GM23248 (cell line): ENCODE measurements at regions not wholly inside any gene's neighbourhood (a gene's known extent, or its start where the extent isn't known, plus 50 kb on each side); places are given as distances from the start of the nearest gene placed in this dataset.

Experiments used
- DNase-seq: peaks from one replicate; pipeline ENCODE4 v3.0.0-alpha.2; 2015
- H2AFZ ChIP-seq: fragments of 200-600 bp; sonication (generic); 2 replicates; pipeline ENCODE4 v1.6.1; 2016; ENCODE audit warnings: antibody characterized with exemption
- H3F3A ChIP-seq: fragments of 200-600 bp; sonication (generic); 2 replicates; pipeline ENCODE4 v1.6.1; 2016; ENCODE audit warnings: mild to moderate bottlenecking, antibody characterized with exemption, mixed run types; ENCODE audit not compliant: insufficient read depth
- H3K27ac ChIP-seq: fragments of 200-600 bp; sonication (generic); 2 replicates; pipeline ENCODE4 v1.5.1; 2016; ENCODE audit warnings: mild to moderate bottlenecking
- H3K27me3 ChIP-seq: fragments of 200-600 bp; sonication (generic); replicated peaks from 2 replicates; pipeline ENCODE4 v1.6.1; 2016; ENCODE audit warnings: mild to moderate bottlenecking; ENCODE audit not compliant: insufficient read depth
- H3K36me3 ChIP-seq: fragments of 200-600 bp; sonication (generic); 2 replicates; pipeline ENCODE4 v1.6.1; 2016; ENCODE audit warnings: low read depth, mild to moderate bottlenecking
- H3K4me1 ChIP-seq: fragments of 200-600 bp; sonication (generic); 2 replicates; pipeline ENCODE4 v1.6.1; 2016; ENCODE audit warnings: mild to moderate bottlenecking; ENCODE audit not compliant: insufficient read depth
- H3K4me2 ChIP-seq: fragments of 200-600 bp; sonication (generic); one replicate; pipeline ENCODE4 v1.6.1; 2016; ENCODE audit warnings: mild to moderate bottlenecking; ENCODE audit not compliant: unreplicated experiment
- H3K4me3 ChIP-seq: fragments of 200-600 bp; sonication (generic); 2 replicates; pipeline ENCODE4 v1.5.1; 2016; ENCODE audit warnings: mild to moderate bottlenecking
- H3K79me2 ChIP-seq: fragments of 200-600 bp; sonication (generic); 2 replicates; pipeline ENCODE4 v1.6.1; 2016; ENCODE audit warnings: mild to moderate bottlenecking; ENCODE audit not compliant: insufficient read depth
- H3K9ac ChIP-seq: fragments of 200-600 bp; sonication (generic); 2 replicates; pipeline ENCODE4 v1.6.1; 2016; ENCODE audit warnings: mild to moderate bottlenecking
- H3K9me2 ChIP-seq: fragments of 200-600 bp; sonication (generic); 2 replicates; pipeline ENCODE4 v1.6.1; 2016; ENCODE audit warnings: mixed run types, mild to moderate bottlenecking, moderate library complexity; ENCODE audit not compliant: insufficient read depth
- H3K9me3 ChIP-seq: fragments of 200-600 bp; sonication (generic); one replicate; pipeline ENCODE4 v1.6.1; 2017; ENCODE audit warnings: low read depth
- H4K20me1 ChIP-seq: fragments of 200-600 bp; sonication (generic); 2 replicates; pipeline ENCODE4 v1.6.0; 2016; ENCODE audit not compliant: insufficient read depth
- EZH2 ChIP-seq: fragments of 200-600 bp; sonication (generic); IDR thresholded peaks from 2 replicates; pipeline ENCODE4 v1.6.1; 2018; ENCODE audit warnings: antibody characterized with exemption, mild to moderate bottlenecking; ENCODE audit not compliant: insufficient read depth, poor library complexity, severe bottlenecking
- EZH2phosphoT487 ChIP-seq: fragments of 200-600 bp; sonication (generic); IDR thresholded peaks from 2 replicates; pipeline ENCODE4 v1.6.1; 2018; ENCODE audit warnings: antibody characterized with exemption, moderate library complexity, mild to moderate bottlenecking, low read depth; ENCODE audit not compliant: insufficient read depth
- WGBS, 2 experiments: methylation state at CpG; one replicate each; pipeline ENCODE4 v1.1.6; 2015 to 2017; ENCODE audit warnings: low lambda C conversion rate in 2 of 2, low coverage in 1 of 2; ENCODE audit errors: missing lambda C conversion rate in 2 of 2; 5-methylcytosine and 5-hydroxymethylcytosine counted together
- in situ Hi-C: fragments of 300-500 bp; cut with MboI; formaldehyde crosslinking; loops from 2 replicates; pipeline ENCODE4 v1.15.0; 2020

DNA sequence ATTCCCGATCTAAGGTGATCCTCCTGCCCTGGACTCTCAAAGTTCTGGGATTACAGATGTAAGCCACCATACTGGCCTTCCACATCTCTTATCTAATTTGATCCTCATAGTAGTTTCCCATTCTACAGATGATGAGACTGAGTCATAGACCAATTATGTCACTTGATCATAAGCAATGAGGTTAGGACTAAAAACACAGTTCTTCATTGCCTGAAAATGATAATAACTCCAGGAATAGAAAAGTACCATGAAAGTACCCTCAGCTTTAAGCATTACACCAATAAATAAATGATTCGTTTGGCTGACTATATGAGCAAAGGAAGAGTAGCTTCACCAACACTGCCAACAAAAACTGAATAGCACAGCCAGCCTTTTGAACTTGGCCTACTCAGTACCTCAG, 389.5 kb downstream of the ACTL7B start:
- Histone ChIP-seq H2AFZ (no peak overlapping the region), H3K4me2 (no peak overlapping the region), H3K9ac (no peak overlapping the region), H3K9me3 (no peaks in the 10 kb centered on the region), H3F3A (peaks cover 48% of the 10 kb centered on the region), H3K27me3 (no peaks in the 10 kb centered on the region), H3K4me1 (peaks cover 52% of the 10 kb centered on the region), H3K4me3 (no peak overlapping the region), H3K27ac (no peak overlapping the region), H3K79me2 (no peaks in the 10 kb centered on the region), H4K20me1 (no peaks in the 10 kb centered on the region), H3K36me3 (no peaks in the 10 kb centered on the region), H3K9me2 (no peaks in the 10 kb centered on the region)
- no peak for DNase-seq
- TF ChIP-seq EZH2phosphoT487: no peak
- TF ChIP-seq EZH2: no peak
- 94 to 98% methylated on average over 2 of the region's 2 CpGs for WGBS, 2 experiments
- in situ Hi-C loops: no loop called here

DNA sequence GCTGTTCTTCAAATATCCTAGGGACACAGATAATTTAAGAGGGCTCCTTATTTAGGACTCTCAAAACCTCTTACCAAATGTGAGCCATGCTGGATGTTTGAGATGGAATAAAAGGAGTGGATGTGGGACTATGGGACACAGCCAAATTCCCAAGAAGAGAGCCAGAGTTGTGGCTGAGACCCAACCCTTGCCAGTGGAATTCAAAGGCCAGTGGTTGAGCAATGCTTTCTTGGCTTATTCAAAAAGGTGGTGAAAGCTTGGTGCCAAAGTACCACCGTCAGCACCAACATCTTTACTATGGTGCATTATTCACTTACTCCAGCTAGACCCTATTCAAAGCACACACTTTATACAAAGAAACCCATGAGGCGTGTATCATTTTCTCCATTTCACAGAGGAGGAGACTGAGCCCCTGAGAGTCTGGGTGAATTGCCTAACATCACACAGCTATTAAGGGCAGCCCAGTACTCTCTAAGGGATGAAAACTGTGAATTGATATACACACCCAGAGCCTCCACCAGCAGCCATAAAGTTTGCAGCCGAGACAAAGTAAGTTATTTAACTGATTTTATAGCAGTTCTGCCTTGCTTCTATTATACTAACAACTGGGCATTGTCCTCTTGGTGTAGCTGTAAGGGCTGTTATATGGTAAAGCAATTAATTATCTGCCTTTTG, 391.7 kb downstream of the ACTL7B start:
- Histone ChIP-seq H2AFZ (no peak overlapping the region), H3K4me1 (peaks cover 47% of the 10 kb centered on the region), H3K4me2 (no peak overlapping the region), H3K4me3 (no peak overlapping the region), H4K20me1 (no peaks in the 10 kb centered on the region), H3K27ac (no peak overlapping the region), H3K27me3 (no peaks in the 10 kb centered on the region), H3K9ac (no peak overlapping the region), H3F3A (peaks cover 34% of the 10 kb centered on the region), H3K9me2 (no peaks in the 10 kb centered on the region), H3K79me2 (no peaks in the 10 kb centered on the region), H3K9me3 (no peaks in the 10 kb centered on the region), H3K36me3 (no peaks in the 10 kb centered on the region)
- peak; percentile 51 for DNase-seq
- 69 to 70% methylated on average over 3 of the region's 3 CpGs for WGBS, 2 experiments
- no peak for TF ChIP-seq EZH2phosphoT487
- no peak for TF ChIP-seq EZH2
- in situ Hi-C loops: no loop called here

DNA sequence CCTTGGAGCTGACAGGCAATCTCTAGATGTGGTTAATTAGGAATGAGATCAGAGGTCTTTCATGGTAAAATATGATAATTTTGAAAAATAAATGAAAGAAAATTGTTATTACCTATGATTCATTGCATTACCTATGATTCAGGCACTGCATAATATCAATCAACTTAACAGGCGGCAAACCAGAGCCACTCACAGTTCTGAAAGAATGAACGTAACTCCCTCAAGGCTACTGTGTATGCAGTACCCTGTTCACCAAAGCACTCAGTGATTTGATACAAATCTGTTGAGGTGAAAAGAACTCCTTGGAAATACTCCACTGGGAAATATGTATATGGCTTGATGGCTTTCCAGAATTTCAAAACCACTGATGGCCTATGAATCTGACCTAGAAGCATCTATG, 398.9 kb downstream of the ACTL7B start:
- no peaks in the 10 kb centered on the region for H3K36me3 ChIP-seq
- H3K27me3 ChIP-seq: no peaks in the 10 kb centered on the region
- H3K27ac ChIP-seq: no peak overlapping the region
- H3K4me2 ChIP-seq: no peak overlapping the region
- H3K79me2 ChIP-seq: no peaks in the 10 kb centered on the region
- no peak overlapping the region for H3K4me3 ChIP-seq
- DNase-seq: no peak
- no peaks in the 10 kb centered on the region for H3K9me2 ChIP-seq
- H4K20me1 ChIP-seq: no peaks in the 10 kb centered on the region
- 0 out of 2 replicates have a peak, but pooled peaks cover 3% of the 10 kb centered on the region for H3F3A ChIP-seq
- H3K4me1 ChIP-seq: peaks cover 10% of the 10 kb centered on the region; the same call in 1 of the 2 replicates
- 95 to 98% methylated on average over 2 of the region's 2 CpGs for WGBS, 2 experiments
- no peak overlapping the region for H3K9ac ChIP-seq
- no peak for TF ChIP-seq EZH2phosphoT487
- TF ChIP-seq EZH2: no peak
- H3K9me3 ChIP-seq: no peaks in the 10 kb centered on the region
- no peak overlapping the region for H2AFZ ChIP-seq
- in situ Hi-C loops: no loop called here

DNA sequence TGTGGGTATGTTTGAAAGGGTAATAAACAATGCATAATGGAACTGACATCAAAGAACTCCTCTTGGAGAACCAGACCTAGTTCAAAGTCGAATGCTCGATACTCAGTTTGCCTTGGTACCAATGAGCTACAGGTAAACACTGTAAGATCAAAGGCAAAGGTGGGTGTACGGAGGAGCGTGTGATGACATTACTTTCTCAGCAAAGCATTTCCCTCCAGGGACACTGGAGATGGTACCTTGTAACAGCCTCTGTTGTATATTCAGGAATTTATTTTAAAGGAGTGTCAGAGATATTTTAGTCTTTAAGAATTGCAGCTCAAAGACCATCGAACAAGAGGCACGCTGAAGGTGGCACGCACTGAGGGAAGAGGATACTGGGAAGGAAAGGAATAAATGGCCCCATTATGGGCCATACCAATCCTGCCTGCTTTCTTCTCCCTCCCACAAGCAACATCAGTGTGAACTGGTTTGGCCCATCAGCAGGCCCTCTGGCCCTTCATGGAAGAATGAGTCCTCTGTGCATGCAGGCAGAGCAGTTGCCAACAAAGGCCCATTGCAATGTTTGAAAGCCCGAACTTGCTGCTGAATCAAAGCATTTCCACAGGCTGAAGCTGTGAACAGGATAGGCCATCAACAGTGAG, 410.2 kb downstream of the ACTL7B start:
- in situ Hi-C loops: loop anchor here (25.0 kb wide), 1 partner anchor 958 kb away; the partner anchor contains the start of gene KLF4
- TF ChIP-seq EZH2: no peak
- no peak for TF ChIP-seq EZH2phosphoT487
- DNase-seq: no peak
- Histone ChIP-seq H3K27me3 (no peaks in the 10 kb centered on the region), H3K4me1 (peaks cover 46% of the 10 kb centered on the region), H3K4me3 (no peak overlapping the region), H3K79me2 (no peaks in the 10 kb centered on the region), H3K9me2 (no peaks in the 10 kb centered on the region), H3F3A (peaks cover 46% of the 10 kb centered on the region), H3K9me3 (no peaks in the 10 kb centered on the region), H3K4me2 (peak overlapping the region; percentile 27), H3K36me3 (no peaks in the 10 kb centered on the region), H4K20me1 (no peaks in the 10 kb centered on the region), H3K9ac (no peak overlapping the region), H3K27ac (peak overlapping the region; percentile 82), H2AFZ (no peak overlapping the region)
- 96% methylated on average over 8 of the region's 8 CpGs for WGBS, 2 experiments
